ENCODE measurements at regions not wholly inside any gene's neighbourhood (a gene's known extent, or its start where the extent isn't known, plus 50 kb on each side); places are given as distances from the start of the nearest gene placed in this dataset.

GRCh38 chr4:66157594-66157993 lies 487.3 kb upstream of the EPHA5 start:
- TF ChIP-seq CTCF (IDR thresholded peaks at IDR 0.05; ENCODE audit: insufficient read depth, low read depth, low read length) (no peak), EZH2 (IDR thresholded peaks at IDR 0.05; ENCODE audit: insufficient read depth, low read length) (no peak)

All from astrocyte (in vitro differentiated cells and primary cell).